DND-41 (cell line): ENCODE measurements at regions not wholly inside any gene's neighbourhood (a gene's known extent, or its start where the extent isn't known, plus 50 kb on each side); places are given as distances from the start of the nearest gene placed in this dataset.

Source experiments
- ATAC-seq: fragments of 200-7000 bp; cut with Tn5 transposase; 3 replicates; pipeline ENCODE4 v1.9.1; 2021; ENCODE audit warnings: low read depth; ENCODE audit not compliant: insufficient read depth
- DNase-seq: peaks from one replicate; pipeline ENCODE4 v3.0.0-alpha.2; 2020
- H2AFZ ChIP-seq: 2 replicates; pipeline ENCODE4 v1.6.0; 2012; ENCODE audit warnings: low read depth, low read length
- H3K27ac ChIP-seq: 2 replicates; pipeline ENCODE4 v1.5.1; 2012; ENCODE audit warnings: low read length, inconsistent platforms
- H3K27me3 ChIP-seq: fragments of 200-600 bp; sonication (generic); 2 replicates; pipeline ENCODE4 v1.6.0; 2012; ENCODE audit warnings: low read length, mild to moderate bottlenecking, inconsistent platforms; ENCODE audit not compliant: insufficient read depth, poor library complexity
- H3K36me3 ChIP-seq: 2 replicates; pipeline ENCODE4 v1.5.1; 2012; ENCODE audit warnings: low read length, inconsistent platforms; ENCODE audit not compliant: insufficient read depth
- H3K4me1 ChIP-seq: 2 replicates; pipeline ENCODE4 v1.5.1; 2012; ENCODE audit warnings: mild to moderate bottlenecking, low read length; ENCODE audit not compliant: insufficient read depth
- H3K4me2 ChIP-seq: 2 replicates; pipeline ENCODE4 v1.6.0; 2012; ENCODE audit warnings: mild to moderate bottlenecking, moderate library complexity, low read length, inconsistent platforms; ENCODE audit not compliant: insufficient read depth
- H3K4me3 ChIP-seq, 2 experiments: fragments of 200-600 bp in 1 of 2; shearing (Covaris generic) in 1 of 2; 2 replicates each; pipeline ENCODE4 v1.5.1; 2012 to 2016; ENCODE audit warnings: inconsistent platforms in 2 of 2, low read length in 2 of 2, mild to moderate bottlenecking in 2 of 2, low read depth in 1 of 2, moderate library complexity in 1 of 2
- H3K79me2 ChIP-seq: 2 replicates; pipeline ENCODE4 v1.6.0; 2012; ENCODE audit warnings: low read length, inconsistent platforms; ENCODE audit not compliant: insufficient read depth
- H3K9ac ChIP-seq: 2 replicates; pipeline ENCODE4 v1.6.0; 2012; ENCODE audit warnings: low read depth, mild to moderate bottlenecking, inconsistent platforms, low read length, moderate library complexity
- H3K9me3 ChIP-seq: 2 replicates; pipeline ENCODE4 v1.5.1; 2012; ENCODE audit warnings: low read length, moderate library complexity, mild to moderate bottlenecking, inconsistent platforms; ENCODE audit not compliant: insufficient read depth, severe bottlenecking
- H4K20me1 ChIP-seq: 2 replicates; pipeline ENCODE4 v1.6.0; 2012; ENCODE audit warnings: low read length; ENCODE audit not compliant: insufficient read depth
- EZH2 ChIP-seq: IDR thresholded peaks from 3 replicates; pipeline ENCODE4 v1.6.1; 2012; ENCODE audit warnings: borderline replicate concordance, low read depth, mild to moderate bottlenecking, moderate library complexity, low read length, inconsistent platforms; ENCODE audit not compliant: severe bottlenecking
- TF ChIP-seq, protein P1 (sequence below): IDR thresholded peaks from 2 replicates; pipeline ENCODE4 v1.5.1; 2012; ENCODE audit warnings: borderline replicate concordance, low read length, moderate library complexity, mild to moderate bottlenecking; ENCODE audit not compliant: poor library complexity, severe bottlenecking; ENCODE audit errors: extremely low read depth

DNA sequence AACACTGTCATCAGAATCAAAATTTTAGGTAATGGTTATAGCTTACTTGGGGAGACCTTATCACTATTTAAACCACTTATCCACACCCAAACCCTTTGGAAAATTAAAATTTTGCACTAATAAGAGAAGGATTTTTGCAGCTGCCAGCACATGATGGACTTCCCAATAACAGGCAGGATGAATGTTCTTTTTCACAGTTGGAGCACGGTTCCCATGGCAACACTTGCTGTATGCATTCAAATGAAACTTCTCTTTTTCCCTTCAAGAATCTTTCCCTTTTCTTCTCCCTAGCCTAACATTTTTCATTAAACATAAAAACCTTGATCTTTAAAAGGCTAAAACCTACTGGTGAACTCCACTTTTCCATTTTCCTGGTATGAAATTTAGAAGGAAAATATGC, 768.2 kb downstream of the KCTD8 start:
- H3K36me3 ChIP-seq: no peaks in the 10 kb centered on the region
- no peak overlapping the region for H3K27ac ChIP-seq
- H3K9me3 ChIP-seq: no peaks in the 10 kb centered on the region
- H3K9ac ChIP-seq: no peak overlapping the region
- H3K4me1 ChIP-seq: no peaks in the 10 kb centered on the region
- ATAC-seq (no peak), DNase-seq (no peak)
- no peak overlapping the region for H2AFZ ChIP-seq
- H3K27me3 ChIP-seq: no peaks in the 10 kb centered on the region
- H4K20me1 ChIP-seq: no peaks in the 10 kb centered on the region
- no peak overlapping the region for H3K4me3 ChIP-seq
- TF ChIP-seq, protein P1, sequence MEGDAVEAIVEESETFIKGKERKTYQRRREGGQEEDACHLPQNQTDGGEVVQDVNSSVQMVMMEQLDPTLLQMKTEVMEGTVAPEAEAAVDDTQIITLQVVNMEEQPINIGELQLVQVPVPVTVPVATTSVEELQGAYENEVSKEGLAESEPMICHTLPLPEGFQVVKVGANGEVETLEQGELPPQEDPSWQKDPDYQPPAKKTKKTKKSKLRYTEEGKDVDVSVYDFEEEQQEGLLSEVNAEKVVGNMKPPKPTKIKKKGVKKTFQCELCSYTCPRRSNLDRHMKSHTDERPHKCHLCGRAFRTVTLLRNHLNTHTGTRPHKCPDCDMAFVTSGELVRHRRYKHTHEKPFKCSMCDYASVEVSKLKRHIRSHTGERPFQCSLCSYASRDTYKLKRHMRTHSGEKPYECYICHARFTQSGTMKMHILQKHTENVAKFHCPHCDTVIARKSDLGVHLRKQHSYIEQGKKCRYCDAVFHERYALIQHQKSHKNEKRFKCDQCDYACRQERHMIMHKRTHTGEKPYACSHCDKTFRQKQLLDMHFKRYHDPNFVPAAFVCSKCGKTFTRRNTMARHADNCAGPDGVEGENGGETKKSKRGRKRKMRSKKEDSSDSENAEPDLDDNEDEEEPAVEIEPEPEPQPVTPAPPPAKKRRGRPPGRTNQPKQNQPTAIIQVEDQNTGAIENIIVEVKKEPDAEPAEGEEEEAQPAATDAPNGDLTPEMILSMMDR: no peak
- TF ChIP-seq EZH2: no peak
- no peaks in the 10 kb centered on the region for H3K79me2 ChIP-seq
- H3K4me2 ChIP-seq: no peak overlapping the region

DNA sequence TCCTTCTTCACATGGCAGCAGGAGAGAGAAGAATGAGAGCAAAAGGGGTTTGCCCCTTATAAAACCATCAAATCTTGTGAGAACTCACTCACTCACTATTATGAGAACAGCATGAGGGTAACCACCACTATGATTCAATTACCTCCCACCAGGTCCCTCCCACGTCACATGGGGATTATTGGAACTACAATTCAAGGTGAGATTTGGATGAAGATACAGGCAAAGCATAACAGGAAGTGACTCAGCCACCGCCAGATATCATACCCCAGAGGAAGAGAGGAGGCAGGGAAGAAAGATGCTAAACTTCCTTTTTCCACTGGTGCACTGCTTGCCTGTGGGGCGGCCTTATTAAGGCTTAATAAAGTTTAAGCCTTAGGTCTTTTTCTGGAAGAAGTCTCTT, 766.1 kb downstream of the KCTD8 start:
- H3K4me2 ChIP-seq: no peak overlapping the region
- no peaks in the 10 kb centered on the region for H4K20me1 ChIP-seq
- no peak overlapping the region for H3K9ac ChIP-seq
- ATAC-seq (no peak), DNase-seq (no peak)
- TF ChIP-seq, protein P1: no peak
- no peak for TF ChIP-seq EZH2
- no peaks in the 10 kb centered on the region for H3K4me1 ChIP-seq
- H3K9me3 ChIP-seq: no peaks in the 10 kb centered on the region
- H3K4me3 ChIP-seq: no peak overlapping the region
- no peaks in the 10 kb centered on the region for H3K79me2 ChIP-seq
- no peaks in the 10 kb centered on the region for H3K36me3 ChIP-seq
- H3K27ac ChIP-seq: no peak overlapping the region
- no peaks in the 10 kb centered on the region for H3K27me3 ChIP-seq
- H2AFZ ChIP-seq: no peak overlapping the region

DNA sequence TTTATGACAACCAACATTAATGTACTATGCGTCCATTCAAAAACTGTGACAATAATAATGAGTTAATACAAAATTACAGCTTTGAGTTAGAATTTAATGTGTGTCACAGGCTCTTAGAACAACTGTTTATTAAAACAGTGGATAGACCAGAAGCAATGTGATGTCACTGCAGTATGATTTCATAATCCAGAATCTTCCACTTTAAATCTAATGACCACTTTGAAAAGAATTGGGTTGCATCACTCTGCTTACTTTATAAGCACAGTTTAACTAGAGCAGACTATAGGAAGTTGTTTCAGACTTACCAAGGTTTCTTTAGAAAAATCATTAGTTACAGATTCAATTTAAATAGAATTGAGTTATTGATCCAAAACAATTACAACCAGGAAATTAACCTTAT, 758.5 kb downstream of the KCTD8 start:
- no peak for DNase-seq
- ATAC-seq: no peak
- no peak overlapping the region for H2AFZ ChIP-seq

More for the DNA sequence above, 758.5 kb downstream of the KCTD8 start:
- Histone ChIP-seq H3K9me3 (no peaks in the 10 kb centered on the region), H3K4me2 (no peak overlapping the region), H3K9ac (no peak overlapping the region), H3K79me2 (no peaks in the 10 kb centered on the region), H4K20me1 (no peaks in the 10 kb centered on the region), H3K27ac (no peak overlapping the region), H3K4me3 (no peak overlapping the region), H3K27me3 (no peaks in the 10 kb centered on the region), H3K36me3 (no peaks in the 10 kb centered on the region), H3K4me1 (no peaks in the 10 kb centered on the region)
- no peak for TF ChIP-seq EZH2
- TF ChIP-seq, protein P1: no peak
